Panc1 (cell line): ENCODE measurements at regions not wholly inside any gene's neighbourhood (a gene's known extent, or its start where the extent isn't known, plus 50 kb on each side); places are given as distances from the start of the nearest gene placed in this dataset.

Source experiments
- ATAC-seq: fragments of 200-7000 bp; cut with Tn5 transposase; 2 replicates; pipeline ENCODE4 v1.9.1; 2020; ENCODE audit warnings: mild to moderate bottlenecking, moderate library complexity
- BruUV-seq: library from RNA; stranded (reverse); fragments of 400-500 nt; replicated peaks from 2 replicates; lab custom pipeline; 2021; lab: Mats Ljungman, UMichigan
- CTCF ChIA-PET: fragments of 300-600 bp; sonication (Branson Sonifier 250); formaldehyde crosslinking; loops from one replicate; lab custom pipeline; 2022; ENCODE audit warnings: antibody characterized with exemption; lab: Charles Lee
- POLR2A ChIA-PET: fragments of 300-600 bp; sonication (Branson Sonifier 250); formaldehyde crosslinking; loops from one replicate; lab custom pipeline; 2022; ENCODE audit warnings: antibody characterized with exemption; lab: Charles Lee
- DNase-seq: peaks from one replicate; pipeline ENCODE4 v3.0.0-alpha.2; 2010; ENCODE audit warnings: low read depth, low spot score
- H3K27ac ChIP-seq: 2 replicates; pipeline ENCODE4 v1.5.1; 2011; ENCODE audit warnings: mild to moderate bottlenecking, low read length, inconsistent platforms
- H3K27me3 ChIP-seq: fragments of 200-500 bp; sonication (Bioruptor generic); 2 replicates; pipeline ENCODE4 v1.6.0; 2014; ENCODE audit warnings: low read length, inconsistent platforms; ENCODE audit not compliant: control insufficient read depth, insufficient read depth
- H3K36me3 ChIP-seq: fragments of 200-500 bp; sonication (Bioruptor generic); 2 replicates; pipeline ENCODE4 v1.5.1; 2014; ENCODE audit warnings: inconsistent platforms, mild to moderate bottlenecking, low read length, moderate library complexity; ENCODE audit not compliant: control insufficient read depth, insufficient read depth
- H3K4me1 ChIP-seq: 2 replicates; pipeline ENCODE4 v1.5.1; 2011; ENCODE audit warnings: inconsistent platforms, mild to moderate bottlenecking, low read length, moderate library complexity; ENCODE audit not compliant: control insufficient read depth, insufficient read depth
- H3K4me3 ChIP-seq, 2 experiments: 2 replicates each; pipeline ENCODE4 v1.5.1; 2011 to 2012; ENCODE audit warnings: low read depth in 2 of 2, low read length in 2 of 2, mild to moderate bottlenecking in 2 of 2, inconsistent platforms in 1 of 2, moderate library complexity in 1 of 2
- H3K9me3 ChIP-seq: fragments of 200-500 bp; sonication (Bioruptor generic); 2 replicates; pipeline ENCODE4 v1.5.1; 2014; ENCODE audit warnings: low read depth, mild to moderate bottlenecking, inconsistent platforms, low read length, moderate library complexity; ENCODE audit not compliant: control insufficient read depth, insufficient read depth
- CTCF ChIP-seq: fragments of 450-650 bp; IDR thresholded peaks from 2 replicates; pipeline ENCODE4 v1.5.1; 2017; ENCODE audit warnings: mild to moderate bottlenecking
- POLR2AphosphoS5 ChIP-seq: IDR thresholded peaks from 2 replicates; pipeline ENCODE4 v1.6.1; 2012; ENCODE audit warnings: mild to moderate bottlenecking, low read depth, low read length, moderate library complexity
- REST ChIP-seq, 2 experiments: IDR thresholded peaks; 2 replicates each; pipeline ENCODE4 v1.6.1; 2011 to 2012; ENCODE audit warnings: low read depth in 2 of 2, control low read depth in 1 of 2, low read length in 1 of 2, mild to moderate bottlenecking in 1 of 2, moderate library complexity in 1 of 2; ENCODE audit not compliant: insufficient read depth in 1 of 2
- SIN3A ChIP-seq: IDR thresholded peaks from 2 replicates; pipeline ENCODE4 v1.6.1; 2012; ENCODE audit warnings: low read depth, mild to moderate bottlenecking, low read length, moderate library complexity, borderline replicate concordance; ENCODE audit not compliant: insufficient read depth
- TCF7L2 ChIP-seq: IDR thresholded peaks from 2 replicates; pipeline ENCODE4 v1.6.1; 2011; ENCODE audit warnings: mild to moderate bottlenecking, low read depth, low read length, inconsistent platforms
- in situ Hi-C: cut with HindIII; loops from 2 replicates; pipeline ENCODE4 v1.10.0; 2016; ENCODE audit warnings: low sequenced_read_pairs, low pct_unique_long_range_greater_than_20kb
- intact Hi-C: fragments of 100-400 bp; cut with micrococcal nuclease; formaldehyde crosslinking; loops from one replicate; pipeline ENCODE4 v1.10.0; 2022; ENCODE audit not compliant: unreplicated experiment

GRCh38 chr3:113054552-113054951 is 63.8 kb downstream of the GTPBP8 start:
- peaks cover 5% of the 10 kb centered on the region for H3K27me3 ChIP-seq
- no TSS peak for BruUV-seq
- H3K4me3 ChIP-seq, result no peak overlapping the region
- no peaks in the 10 kb centered on the region for H3K36me3 ChIP-seq
- CTCF ChIA-PET, result no interaction called here
- in situ Hi-C loops (no loop called here), intact Hi-C loops (loop anchor here (5.0 to 10.0 kb wide), 2 partner anchors 80 to 523 kb away; no protein-coding TSS in a partner anchor)
- no peak for ATAC-seq
- TF ChIP-seq TCF7L2 (no peak), POLR2AphosphoS5 (no peak), SIN3A (no peak), CTCF (no peak)
- DNase-seq, result no peak
- POLR2A ChIA-PET, result no interaction called here
- no peak overlapping the region for H3K27ac ChIP-seq
- no peaks in the 10 kb centered on the region for H3K9me3 ChIP-seq
- H3K4me1 ChIP-seq, result no peaks in the 10 kb centered on the region

GRCh38 chr3:113055201-113055600 is 64.4 kb downstream of the GTPBP8 start:
- no peak for TF ChIP-seq TCF7L2
- BruUV-seq, result no TSS peak
- POLR2A ChIA-PET, result no interaction called here

GRCh38 chr3:113055961-113056360 is 65.2 kb downstream of the GTPBP8 start:
- ATAC-seq (no peak), DNase-seq (no peak)
- H3K36me3 ChIP-seq, result no peaks in the 10 kb centered on the region
- ChIA-PET CTCF (no interaction called here), POLR2A (no interaction called here)
- H3K27me3 ChIP-seq, result peaks cover 5% of the 10 kb centered on the region
- no peak overlapping the region for H3K4me3 ChIP-seq
- H3K9me3 ChIP-seq, result no peaks in the 10 kb centered on the region
- no TSS peak for BruUV-seq
- no peak overlapping the region for H3K27ac ChIP-seq
- H3K4me1 ChIP-seq, result no peaks in the 10 kb centered on the region
- TF ChIP-seq SIN3A, result no peak
- no peak for TF ChIP-seq REST (IDR thresholded peaks at IDR 0.05; ENCODE audit: insufficient read depth in 1 of 2, low read depth in 2 of 2, low read length in 1 of 2)
- TF ChIP-seq TCF7L2, result no peak
- no peak for TF ChIP-seq CTCF
- no peak for TF ChIP-seq POLR2AphosphoS5
- in situ Hi-C loops (no loop called here), intact Hi-C loops (loop anchor here (10.0 kb wide), 1 partner anchor 79 kb away; no protein-coding TSS in a partner anchor)

More at GRCh38 chr3:113055201-113055600, 64.4 kb downstream of the GTPBP8 start:
- Histone ChIP-seq H3K9me3 (no peaks in the 10 kb centered on the region), H3K4me1 (no peaks in the 10 kb centered on the region), H3K27me3 (peaks cover 5% of the 10 kb centered on the region), H3K4me3 (no peak overlapping the region), H3K36me3 (no peaks in the 10 kb centered on the region), H3K27ac (no peak overlapping the region)
- in situ Hi-C loops (no loop called here), intact Hi-C loops (loop anchor here (10.0 kb wide), 1 partner anchor 80 kb away; no protein-coding TSS in a partner anchor)
- ATAC-seq (no peak), DNase-seq (no peak)
- CTCF ChIA-PET, result no interaction called here
